ENCODE measurements at regions not wholly inside any gene's neighbourhood (a gene's known extent, or its start where the extent isn't known, plus 50 kb on each side); places are given as distances from the start of the nearest gene placed in this dataset.

- TF ChIP-seq CTCF (conservative IDR thresholded peaks at IDR 0.05; ENCODE audit: low read depth, low read length) (no peak), EZH2 (IDR thresholded peaks at IDR 0.05; ENCODE audit: borderline replicate concordance, low read depth, low read length, poor library complexity, severe bottlenecking) (no peak)
Observed at GRCh38 chrX:8278557-8278956, 107.5 kb upstream of the VCX2 start.

Data from A673 (cell line).